Activated CD4-positive, alpha-beta T cell treated with anti-CD3 and anti-CD28 coated beads, Interleukin-2, amount 50 U/mL, for 16 hours (primary cell): ENCODE measurements at regions not wholly inside any gene's neighbourhood (a gene's known extent, or its start where the extent isn't known, plus 50 kb on each side); places are given as distances from the start of the nearest gene placed in this dataset.
"Not testable (repeated sequence)": the region's sequence is repeated elsewhere in the genome, so short reads cannot be mapped to it uniquely, and the experiment has no call there.

Source experiments
- DNase-seq: peaks from one replicate; pipeline ENCODE4 v3.0.0-alpha.2; 2020

DNA sequence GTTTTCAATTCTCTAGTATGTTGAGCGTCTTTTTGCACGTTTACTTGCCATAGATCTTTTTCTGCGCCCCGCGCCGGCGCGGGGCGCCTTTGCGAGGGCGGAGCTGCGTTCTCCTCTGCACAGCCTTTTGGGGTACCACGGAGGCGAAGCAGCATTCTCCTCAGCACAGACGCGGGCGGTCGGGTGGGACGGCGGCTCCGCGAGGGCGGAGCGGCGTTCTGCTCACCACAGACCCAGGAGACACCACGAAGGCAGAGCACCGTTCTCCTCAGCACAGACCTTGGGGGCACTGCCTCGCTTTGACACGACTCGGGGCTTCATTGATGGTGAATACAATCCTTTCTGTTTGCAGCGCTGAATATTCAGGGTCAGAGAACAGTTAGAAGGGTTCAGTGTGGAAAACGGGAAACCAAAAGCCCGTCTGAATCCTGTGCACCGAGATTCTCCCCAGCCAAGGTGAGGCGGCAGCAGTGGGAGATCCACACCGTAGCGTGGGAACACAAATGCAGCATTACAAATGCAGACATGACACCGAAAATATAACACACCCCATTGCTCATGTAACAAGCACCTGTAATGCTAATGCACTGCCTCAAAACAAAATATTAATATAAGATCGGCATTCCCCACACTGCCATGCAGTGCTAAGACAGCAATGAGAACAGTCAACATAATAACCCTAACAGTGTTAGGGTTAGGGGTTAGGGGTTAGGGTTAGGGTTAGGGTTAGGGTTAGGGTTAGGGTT is 190.7 kb upstream of the VIPR2 start:
- DNase-seq: not testable (repeated sequence)

DNA sequence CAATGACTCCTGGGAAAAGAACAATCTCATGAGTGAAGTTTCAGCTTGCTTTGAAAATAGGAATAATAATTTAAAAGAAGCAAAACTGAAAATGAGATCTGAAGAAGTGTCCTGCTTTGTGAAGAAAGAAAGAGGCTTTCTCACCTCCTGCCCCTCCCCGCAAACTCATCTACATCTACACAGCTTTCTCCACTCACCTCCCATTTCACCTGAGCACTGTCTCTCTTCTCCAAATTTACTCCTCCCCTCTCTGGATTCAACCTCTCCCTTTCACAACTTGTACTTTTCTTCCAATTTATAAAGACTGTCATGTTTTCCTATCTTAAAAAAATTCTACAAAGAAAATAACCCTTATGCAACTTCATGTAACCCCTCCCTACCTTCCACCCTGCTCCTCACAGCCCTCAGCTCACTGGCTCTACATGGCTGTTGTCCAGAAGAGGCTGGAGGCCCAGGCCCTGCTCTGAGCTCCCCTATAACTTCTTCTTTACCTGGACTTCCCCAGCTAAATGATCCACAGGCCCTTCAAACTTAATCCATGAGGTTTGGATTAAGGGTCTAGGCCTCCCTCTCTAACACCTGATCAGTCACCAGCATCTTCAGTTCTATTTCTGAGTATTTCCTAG is 188.3 kb upstream of the VIPR2 start:
- not testable (repeated sequence) for DNase-seq

- DNase-seq: no peak
These were observed 186.8 kb upstream of the VIPR2 start for GRCh38 chr7:159331462-159331861.

DNA sequence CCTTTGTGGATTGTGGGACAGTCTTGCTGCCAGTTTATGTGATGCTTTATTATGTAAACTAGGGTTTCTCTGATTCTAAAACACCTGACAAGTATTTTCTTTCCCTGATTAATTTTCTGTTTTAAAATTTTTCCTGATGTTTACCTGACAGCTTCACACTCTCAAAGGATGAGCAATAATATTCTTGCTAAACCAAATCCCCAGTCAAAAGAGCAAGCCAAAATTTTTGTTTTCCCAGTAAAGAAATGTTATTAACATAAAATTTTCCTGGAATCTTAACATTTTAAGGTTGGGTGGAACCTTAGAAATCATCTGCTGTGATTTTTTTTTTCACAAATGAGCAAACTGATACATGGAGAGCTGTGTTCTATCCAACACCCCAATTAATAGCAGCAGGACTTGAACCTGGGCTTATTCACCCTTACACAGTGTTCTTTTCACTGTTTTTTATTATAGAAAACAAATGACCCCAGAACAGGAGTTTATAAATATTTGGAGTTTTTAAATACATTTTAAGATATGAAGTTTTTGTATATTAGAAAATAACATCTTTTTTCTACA is 185.2 kb upstream of the VIPR2 start:
- DNase-seq: no peak

DNA sequence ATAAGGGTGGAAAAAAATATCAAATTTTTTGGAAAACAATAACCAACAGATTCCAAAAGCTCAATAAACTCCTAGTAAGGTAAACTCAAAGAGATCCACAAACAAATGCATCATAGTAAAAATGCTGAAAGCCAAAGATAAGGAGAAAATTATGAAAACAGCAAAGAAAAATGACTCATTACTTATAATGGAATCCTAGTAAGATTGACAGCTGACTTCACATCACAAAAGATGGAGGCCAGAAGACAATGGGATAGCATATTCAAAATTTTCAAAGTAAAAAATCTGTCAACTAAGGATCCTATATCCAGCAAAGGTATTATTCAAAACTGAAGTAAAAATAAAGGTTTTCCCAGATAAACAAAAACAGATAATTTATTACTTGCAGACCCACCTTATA is 183.4 kb upstream of the VIPR2 start:
- DNase-seq: no peak

DNA sequence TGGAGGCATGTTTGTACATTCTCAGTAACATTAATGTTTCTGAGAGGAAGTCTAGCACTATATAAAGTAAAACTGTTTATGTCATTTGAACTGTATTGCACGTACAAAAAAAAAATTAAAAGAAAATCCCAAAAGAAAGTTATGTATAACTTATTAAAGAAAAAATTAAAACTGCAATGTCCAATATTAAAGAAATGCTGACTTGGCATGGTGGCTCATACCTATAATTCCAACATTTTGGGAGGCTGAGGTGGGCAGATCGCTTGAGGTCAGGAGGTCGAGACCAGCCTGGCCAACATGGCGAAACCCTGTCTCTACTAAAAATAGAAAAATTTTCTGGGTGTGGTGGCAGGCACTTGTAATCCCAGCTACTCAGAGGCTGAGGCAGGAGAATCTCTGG is 178.7 kb upstream of the VIPR2 start:
- DNase-seq: no peak

GRCh38 chr7:159321278-159321677 is 176.6 kb upstream of the VIPR2 start:
- DNase-seq: no peak

DNA sequence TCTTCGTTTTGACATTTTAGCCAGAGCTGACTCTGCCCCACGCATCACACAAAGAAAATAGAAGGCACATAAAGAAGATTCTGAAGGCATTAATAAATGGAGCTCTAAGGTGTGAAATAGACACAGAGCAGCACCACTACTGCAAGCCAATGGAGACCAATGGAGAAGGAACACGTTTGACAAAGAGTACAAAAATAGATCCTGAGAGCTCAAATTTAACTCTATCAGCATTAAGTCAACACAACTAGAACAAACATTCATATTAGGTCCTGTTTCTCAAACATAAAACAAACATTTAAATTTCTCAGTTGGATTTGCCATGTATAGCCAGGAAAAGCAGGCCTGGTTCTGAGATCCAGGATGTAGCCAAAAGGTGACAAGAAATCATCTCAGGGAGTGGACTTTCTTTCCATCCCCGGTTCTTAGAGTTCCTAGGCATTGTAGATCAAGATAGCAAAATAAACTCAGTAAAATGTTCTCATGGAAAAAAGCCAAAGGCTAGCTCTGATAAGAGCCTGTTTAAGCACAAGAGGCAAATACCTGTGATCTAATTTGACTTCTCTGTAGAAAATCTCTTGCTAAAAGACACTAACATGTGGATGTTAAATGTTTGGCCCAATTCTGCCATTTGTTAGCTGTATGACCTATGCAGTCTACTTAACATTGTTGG is 174.2 kb upstream of the VIPR2 start:
- no peak for DNase-seq

GRCh38 chr7:159317294-159317693 is 172.6 kb upstream of the VIPR2 start:
- DNase-seq: no peak

GRCh38 chr7:159311172-159311494 is 166.5 kb upstream of the VIPR2 start:
- no peak for DNase-seq

DNA sequence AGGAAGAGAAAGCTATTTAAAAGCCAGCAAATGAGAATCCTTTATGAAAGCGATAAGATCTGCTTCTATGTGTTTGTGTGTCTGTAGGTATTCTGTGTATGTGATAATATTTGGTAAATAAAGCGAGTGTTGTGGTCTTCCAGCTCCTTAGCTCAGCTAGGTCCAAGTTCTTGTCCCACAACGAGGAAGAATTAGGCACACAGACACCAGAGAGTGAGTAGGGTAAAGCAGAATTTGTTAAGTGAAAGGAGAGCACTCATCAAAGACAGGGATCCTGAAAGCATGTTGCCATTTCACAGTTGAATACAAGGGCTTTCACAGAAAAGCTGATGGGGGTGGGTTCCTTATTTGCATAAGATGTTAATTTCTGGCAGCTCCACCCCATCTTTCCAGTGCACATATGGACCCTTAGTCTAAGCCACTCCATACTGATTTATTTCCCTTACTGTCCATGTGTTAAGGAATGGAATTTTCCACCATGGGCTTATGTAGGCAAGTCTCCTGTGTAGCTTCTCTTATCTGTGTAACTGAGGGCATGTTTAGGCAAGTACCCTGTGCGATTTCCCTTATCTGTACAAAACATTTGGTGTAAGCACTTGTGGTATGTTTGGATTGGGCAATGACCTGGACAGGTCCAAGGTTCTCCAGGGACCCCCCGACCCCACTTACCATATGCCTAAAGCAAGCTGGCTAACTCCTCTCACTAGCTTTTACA is 165.9 kb upstream of the VIPR2 start:
- DNase-seq: no peak

DNA sequence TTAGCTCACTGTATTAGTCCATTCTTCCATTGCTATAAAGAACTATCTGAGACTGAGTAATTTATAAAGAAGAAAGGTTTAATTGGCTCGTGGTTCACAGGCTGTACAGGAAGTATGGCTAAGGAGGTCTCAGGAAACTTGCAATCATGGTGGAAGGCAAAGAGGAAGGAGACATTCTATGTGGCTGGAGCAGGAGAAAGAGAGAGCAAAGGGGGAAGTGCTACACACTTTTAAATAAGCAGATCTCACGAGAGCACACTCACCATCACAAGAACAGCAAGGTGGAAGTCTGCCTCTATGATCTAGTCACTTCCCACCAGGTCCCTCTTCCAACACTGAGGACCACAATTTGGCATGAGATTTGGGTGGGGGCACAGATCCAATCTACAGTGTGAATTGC is 164.5 kb upstream of the VIPR2 start:
- DNase-seq: not testable (repeated sequence)

- DNase-seq: no peak
These were observed 161.3 kb upstream of the VIPR2 start for GRCh38 chr7:159306012-159306411.

- DNase-seq: not testable (repeated sequence)
These were observed 160.5 kb upstream of the VIPR2 start for GRCh38 chr7:159305185-159305584.

- not testable (repeated sequence) for DNase-seq
These were observed 158.8 kb upstream of the VIPR2 start for GRCh38 chr7:159303510-159303909.

- no peak for DNase-seq
These were observed 151.5 kb upstream of the VIPR2 start for GRCh38 chr7:159296093-159296681.

GRCh38 chr7:159286487-159286886 is 141.8 kb upstream of the VIPR2 start:
- not testable (repeated sequence) for DNase-seq

DNA sequence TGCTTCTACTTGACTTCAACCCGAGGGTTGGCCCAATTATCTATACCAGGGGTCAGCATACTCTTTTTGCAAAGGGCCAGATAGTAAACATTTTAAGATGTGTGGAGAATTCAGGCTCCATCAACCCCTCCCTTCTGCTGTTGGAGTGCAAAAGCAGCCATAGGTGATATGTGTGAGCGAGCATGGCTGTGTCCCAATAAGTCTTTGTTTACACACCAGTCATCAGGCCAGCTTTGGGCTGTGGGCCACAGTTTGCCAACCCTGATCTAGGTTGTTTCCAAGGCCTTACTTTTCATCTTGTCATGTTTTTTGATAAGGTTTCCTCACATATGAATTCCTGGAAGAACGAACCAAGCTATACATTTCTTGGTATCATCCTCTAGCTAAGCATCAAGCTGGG is 136.9 kb upstream of the VIPR2 start:
- no peak for DNase-seq

- no peak for DNase-seq
These were observed 135.3 kb upstream of the VIPR2 start for GRCh38 chr7:159280008-159280407.

DNA sequence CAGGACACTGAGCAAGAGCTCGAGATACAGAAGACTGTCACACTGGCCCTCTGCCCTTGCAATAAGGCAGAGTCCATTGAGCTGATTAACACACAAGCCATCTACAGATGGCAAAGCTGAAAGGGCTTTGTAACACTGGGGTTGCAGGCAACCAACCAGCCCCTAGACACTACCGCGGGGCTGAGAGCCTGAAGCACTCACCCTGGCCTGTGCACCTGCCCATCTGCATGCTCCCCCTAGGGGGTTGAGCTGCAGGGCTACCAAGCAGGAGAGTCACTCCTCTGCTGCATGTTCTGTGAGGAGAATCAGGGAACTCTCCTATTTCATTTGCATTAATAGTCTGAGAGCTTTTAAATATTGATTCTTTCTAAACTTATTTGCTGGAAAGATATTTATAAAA is 128.1 kb upstream of the VIPR2 start:
- no peak for DNase-seq

- DNase-seq: no peak
These were observed 127.1 kb upstream of the VIPR2 start for GRCh38 chr7:159271781-159272180.

DNA sequence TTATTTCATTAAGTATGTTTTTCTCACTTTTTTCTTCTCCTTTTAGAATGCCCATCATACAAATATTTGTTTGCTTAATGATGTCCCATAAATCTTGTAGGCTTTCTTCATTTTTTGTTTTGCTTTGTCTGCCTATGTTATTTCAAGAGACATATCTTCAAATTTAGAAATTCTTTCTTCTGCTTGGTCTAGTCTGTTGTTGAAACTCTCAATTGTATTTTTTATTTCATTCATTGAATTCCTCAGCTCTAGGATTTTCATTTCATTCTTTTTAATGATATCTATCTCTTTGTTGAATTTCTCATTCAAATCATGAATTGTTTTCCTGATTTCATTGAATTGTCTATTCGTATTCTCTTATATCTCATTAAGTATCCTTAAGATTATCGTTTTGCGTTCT is 125.1 kb upstream of the VIPR2 start:
- DNase-seq: no peak

GRCh38 chr7:159263430-159263829 is 118.8 kb upstream of the VIPR2 start:
- no peak for DNase-seq
